Activated gamma-delta T cell treated with Interleukin-2 at 50 U/mL for 16 hours (primary cell): ENCODE measurements at regions not wholly inside any gene's neighbourhood (a gene's known extent, or its start where the extent isn't known, plus 50 kb on each side); places are given as distances from the start of the nearest gene placed in this dataset.
"Not testable (repeated sequence)": the region's sequence is repeated elsewhere in the genome, so short reads cannot be mapped to it uniquely, and the experiment has no call there.

ENCODE experiments used
- DNase-seq: peaks from one replicate; pipeline ENCODE4 v3.0.0-alpha.2; 2020

DNA sequence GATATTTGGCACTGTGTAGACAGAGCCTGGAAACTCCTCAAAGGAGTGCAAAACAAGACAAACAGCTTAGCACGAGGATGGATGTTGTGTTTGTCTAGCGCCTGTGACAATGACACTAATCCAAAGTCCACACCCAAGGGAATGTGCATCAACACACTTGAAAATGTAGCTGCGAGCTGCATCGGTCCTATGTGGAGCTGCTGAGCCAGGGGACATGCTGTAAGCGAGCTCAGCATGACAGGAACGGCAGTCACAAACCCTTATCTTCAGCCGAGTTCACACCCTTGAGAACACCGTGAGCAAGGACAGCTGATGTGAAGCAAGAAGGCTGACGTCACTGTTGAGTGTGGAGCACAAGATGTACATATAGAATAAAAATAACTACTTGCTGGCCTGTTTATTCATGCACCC is 684.3 kb downstream of the QKI start:
- no peak for DNase-seq

- no peak for DNase-seq
Observed at GRCh38 chr6:164097551-164098398, 683.3 kb downstream of the QKI start.

- no peak for DNase-seq
Observed at GRCh38 chr6:164097056-164097455, 682.5 kb downstream of the QKI start.

GRCh38 chr6:164095056-164095455 is 680.5 kb downstream of the QKI start:
- no peak for DNase-seq

GRCh38 chr6:164087870-164088269 is 673.4 kb downstream of the QKI start:
- DNase-seq, result no peak

DNA sequence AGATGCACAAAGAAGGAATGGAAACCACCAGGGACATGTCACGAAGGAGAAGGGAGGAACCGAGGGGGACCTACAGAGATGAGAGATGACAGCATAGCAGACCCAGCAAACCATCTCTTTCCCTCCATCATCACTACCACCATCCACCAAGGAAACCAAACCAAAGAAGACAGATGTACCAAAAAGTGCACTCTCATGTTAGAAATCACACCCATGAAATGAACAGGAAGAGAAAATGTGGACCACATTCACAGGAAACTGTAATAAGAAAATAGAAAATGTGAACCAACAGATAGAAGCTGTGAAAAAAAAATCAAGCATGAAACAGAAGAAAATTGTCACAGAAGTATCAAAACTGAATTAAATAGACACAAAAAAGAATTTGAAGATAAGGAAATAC is 672.7 kb downstream of the QKI start:
- no peak for DNase-seq

DNA sequence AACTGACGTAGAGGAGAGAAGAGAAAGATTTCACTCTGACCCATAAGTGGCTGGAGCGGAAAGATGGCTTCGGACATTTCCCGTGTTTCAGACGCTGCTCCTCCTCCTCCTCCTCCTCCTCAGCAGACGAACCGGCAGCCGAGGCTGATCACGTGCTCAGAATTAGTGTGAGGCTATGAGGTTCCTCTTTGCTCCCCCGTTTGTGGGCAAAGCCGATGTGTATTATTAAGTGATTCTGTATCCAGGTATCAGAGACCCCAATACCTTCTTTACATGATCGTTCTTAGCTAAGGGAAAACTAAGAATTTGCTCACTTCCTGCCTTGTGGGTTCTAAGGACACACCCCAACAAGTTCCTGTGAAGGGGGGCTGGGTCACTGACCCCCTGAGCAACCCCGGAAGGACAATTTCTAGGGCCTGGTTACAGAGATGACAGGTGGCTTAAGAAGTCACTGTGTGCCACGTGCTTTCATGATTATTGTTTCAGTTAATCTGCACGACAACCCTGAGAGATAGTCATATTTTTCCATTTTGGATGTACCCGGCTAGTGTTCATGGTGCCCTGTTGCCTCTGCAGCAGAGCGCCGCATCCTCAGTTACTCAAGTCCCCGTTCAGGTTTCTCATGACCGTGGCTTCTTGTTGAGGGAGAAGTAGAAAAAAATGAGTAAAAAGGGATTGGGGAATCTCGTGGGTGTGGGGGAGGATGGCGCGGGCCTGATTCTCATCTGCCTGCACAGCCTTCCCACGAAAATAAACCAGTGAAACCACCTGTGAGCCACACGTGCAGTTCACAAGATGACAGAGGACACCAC is 671.8 kb downstream of the QKI start:
- no peak for DNase-seq

DNA sequence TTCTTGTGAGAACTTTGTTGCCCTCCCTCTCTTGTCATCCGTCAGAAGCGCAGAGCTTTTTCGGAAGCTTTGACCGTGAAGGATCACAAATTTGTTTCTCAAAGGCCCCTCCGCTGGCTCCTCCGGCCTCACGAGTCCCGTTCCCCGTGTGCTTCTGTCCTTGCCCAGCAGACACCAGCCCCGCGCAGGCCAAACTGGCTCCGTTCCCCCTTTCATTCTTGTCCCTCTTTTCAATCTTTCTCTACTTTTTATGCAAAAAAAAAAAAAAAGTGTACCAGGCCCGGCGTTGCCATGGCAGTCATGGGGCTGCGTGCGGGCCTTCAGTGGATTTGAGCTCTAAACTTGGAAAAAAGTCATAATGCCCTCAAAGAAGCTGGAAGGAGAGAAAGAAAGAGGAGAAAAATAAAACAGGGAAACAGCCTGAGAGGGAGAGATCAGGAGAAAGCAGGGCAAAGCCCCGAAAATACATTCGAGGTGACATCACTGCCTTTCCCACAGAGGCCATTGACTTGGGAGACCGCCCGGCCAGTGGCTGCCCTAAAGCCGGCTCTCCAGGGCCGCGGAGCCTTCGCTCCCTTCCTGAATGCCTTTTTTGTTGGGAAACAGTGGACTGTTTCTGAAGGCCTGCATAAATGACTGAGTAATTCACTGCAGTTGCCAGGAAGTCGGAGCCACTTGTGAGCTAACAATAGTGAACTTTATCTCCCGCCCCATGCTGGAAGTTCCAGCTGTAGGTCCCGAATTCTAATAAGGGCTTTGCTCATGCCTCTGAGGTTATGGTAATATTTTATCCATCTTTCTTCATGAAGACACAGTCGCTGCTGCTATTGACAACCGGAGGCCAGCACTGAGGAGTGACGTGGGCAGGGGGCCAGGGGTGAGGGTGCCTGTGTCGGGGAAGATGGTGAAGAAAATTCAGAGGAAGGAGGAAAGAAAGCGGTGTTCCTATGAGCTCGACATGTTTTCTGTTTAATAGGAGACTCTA is 670.9 kb downstream of the QKI start:
- no peak for DNase-seq

- DNase-seq, result no peak
Observed at GRCh38 chr6:164079275-164079600, 664.7 kb downstream of the QKI start.

DNA sequence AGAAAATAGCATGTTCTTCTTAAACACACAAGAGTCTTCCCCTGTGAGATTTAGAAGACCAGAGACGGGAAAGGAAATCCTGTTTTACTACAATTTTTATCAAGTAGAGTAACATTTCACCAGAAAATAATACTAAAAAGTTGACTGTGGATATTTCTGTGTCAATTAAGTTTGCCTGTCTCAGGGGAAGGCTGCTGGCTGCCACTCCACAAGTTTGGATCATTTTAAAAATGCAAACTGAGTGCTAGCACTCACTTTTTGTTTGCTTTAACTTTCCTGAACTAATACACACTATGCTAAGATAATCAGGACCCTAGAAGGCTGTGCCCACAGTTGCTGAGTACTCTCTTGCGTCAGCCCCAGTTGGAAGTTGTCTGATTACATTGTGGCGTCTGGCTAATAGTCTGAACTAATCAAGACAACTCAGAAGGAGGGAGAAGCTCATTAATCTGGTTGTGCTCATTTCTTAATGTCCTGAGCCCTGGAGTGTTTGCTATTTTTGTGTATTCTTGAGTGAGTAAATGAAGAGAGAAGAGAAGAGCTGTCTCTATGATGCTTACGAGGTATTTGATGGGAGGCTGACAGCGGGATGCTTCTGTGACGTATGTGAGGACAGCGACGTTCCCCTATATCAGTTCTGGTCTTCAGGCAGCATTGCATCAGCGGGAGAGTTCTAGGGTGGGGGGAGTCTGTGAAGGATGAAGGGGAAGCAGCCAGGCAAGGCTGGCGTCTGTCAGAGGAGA is 664.2 kb downstream of the QKI start:
- no peak for DNase-seq

DNA sequence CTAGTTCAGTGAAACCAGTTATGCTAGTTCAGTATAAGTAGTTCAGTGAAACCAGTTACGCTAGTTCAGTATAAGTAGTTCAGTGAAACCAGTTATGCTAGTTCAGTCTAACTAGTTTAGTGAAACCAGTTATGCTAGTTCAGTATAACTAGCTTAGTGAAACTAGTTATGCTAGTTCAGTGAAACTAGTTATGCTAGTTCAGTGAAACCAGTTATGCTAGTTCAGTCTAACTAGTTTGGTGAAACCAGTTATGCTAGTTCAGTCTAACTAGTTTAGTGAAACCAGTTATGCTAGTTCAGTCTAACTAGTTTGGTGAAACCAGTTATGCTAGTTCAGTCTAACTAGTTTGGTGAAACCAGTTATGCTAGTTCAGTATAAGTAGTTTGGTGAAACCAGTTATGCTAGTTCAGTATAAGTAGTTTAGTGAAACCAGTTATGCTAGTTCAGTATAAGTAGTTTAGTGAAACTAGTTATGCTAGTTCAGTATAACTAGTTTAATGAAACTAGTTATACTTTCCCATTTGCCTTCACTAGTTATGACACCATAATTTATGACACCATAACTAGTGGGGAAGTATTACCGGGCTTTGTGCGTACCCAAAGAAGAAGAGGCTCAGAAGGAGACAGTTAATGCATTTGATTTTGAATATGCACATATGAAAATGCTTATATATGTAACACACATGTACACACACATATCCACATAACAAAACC is 662.5 kb downstream of the QKI start:
- not testable (repeated sequence) for DNase-seq

DNA sequence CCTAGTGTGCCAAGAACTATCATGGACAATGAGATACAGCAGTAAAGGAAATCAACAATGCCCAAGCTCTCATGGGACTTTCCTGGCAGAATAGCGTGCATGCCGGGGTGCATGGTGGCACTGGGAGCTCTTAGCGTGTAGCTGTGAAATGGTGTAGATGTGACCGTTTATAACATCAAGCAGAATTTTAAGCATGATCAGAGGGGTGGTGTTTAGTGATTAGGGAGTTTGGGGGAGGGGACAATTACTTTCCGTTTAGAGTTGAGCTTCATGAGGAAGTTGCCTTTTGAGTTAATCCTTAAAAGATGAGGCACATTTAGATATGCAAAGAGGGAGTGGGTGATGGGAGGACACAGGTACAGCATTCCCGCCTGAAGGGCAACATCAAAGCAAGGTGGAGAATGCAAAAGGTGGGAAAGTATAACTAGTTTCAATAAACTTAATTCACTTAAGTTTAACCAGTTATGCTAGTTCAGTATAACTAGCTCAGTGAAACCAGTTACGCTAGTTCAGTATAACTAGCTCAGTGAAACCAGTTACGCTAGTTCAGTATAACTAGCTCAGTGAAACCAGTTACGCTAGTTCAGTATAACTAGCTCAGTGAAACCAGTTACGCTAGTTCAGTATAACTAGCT is 661.6 kb downstream of the QKI start:
- DNase-seq, result no peak

DNA sequence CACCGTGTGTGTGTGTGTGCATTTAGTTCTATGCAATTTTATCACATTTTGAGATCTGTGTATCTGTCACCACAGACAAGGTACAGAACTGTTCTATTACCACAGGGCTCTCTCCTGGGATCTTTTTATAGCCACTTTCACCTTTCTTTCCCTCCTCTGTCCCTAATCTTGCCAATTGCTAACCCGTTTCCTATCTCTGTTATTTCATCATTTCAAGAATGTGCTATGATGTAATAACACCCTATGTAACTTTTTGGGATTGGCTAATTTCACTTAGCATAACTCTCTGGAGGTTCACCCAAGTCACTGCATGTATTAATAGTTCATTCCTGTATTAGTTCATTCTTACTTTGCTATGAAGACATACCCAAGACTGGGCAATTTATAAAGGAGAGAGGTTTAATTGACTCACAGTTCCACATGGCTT is 657.7 kb downstream of the QKI start:
- no peak for DNase-seq

GRCh38 chr6:164069350-164069990 is 655.0 kb downstream of the QKI start:
- DNase-seq, result no peak

DNA sequence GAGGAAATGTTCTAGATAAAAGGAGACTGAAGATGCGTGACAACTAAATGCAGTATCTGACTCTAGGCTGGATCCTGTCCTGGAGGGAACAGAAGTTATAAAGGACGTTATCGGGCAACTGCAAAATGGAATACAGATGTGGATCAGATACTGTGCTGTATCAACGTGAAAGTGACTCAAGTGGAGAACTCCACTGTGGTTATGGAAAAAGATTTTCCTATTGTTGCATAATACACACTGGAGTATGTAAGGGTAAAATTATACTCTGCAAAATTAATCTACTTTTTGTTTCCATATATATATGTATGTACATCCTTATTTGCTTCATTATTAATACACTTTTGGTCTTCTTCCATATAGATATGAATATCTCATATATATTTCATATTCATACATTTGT is 654.0 kb downstream of the QKI start:
- no peak for DNase-seq

DNA sequence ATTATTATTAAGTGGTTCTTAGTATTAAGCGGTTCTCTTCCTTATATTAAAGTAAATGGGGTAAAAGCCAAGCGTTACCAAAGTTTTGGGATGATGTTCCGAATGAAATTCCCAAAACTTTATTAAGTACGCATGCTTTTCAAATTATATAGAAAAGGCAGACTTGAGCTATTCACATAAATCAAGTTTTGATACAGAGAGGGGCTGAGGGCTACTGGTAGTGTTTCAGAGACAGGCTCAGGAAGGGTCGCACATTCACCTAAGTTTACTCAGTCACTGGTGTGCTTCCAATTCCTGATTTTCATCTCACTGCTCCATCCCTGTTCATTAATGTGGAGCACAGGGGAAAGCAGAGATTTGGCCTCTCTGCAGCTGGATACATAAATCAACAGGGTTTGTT is 652.2 kb downstream of the QKI start:
- no peak for DNase-seq

DNA sequence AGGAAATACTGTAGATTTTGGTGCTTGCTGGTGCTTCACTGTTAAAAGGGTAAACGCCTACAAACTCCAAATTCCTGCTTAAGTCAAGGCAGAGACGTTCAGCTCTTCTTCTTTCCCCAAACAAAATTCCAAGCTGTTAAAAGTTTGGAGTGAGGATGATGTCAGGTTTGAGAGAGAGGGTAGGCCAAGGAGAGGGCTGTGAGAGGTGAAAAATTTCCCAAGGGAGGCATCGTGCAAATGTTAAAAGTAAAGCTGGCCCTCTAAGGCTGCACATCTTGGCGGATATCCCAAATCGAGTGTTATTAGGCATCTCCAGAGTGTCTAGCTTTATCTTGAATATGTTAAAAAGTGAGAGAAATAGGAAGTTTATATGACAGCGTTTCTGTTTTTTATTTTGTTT is 651.8 kb downstream of the QKI start:
- DNase-seq, result no peak

GRCh38 chr6:164063346-164063745 is 648.8 kb downstream of the QKI start:
- no peak for DNase-seq

GRCh38 chr6:164062872-164063271 is 648.4 kb downstream of the QKI start:
- DNase-seq, result no peak

GRCh38 chr6:164057876-164058275 is 643.4 kb downstream of the QKI start:
- DNase-seq, result no peak

GRCh38 chr6:164051427-164051826 is 636.9 kb downstream of the QKI start:
- no peak for DNase-seq
